CMK (cell line): ENCODE measurements at regions not wholly inside any gene's neighbourhood (a gene's known extent, or its start where the extent isn't known, plus 50 kb on each side); places are given as distances from the start of the nearest gene placed in this dataset.
A peak's percentile ranks its signal among the peaks of the same experiment; 100 is the strongest.
"Not testable (repeated sequence)": the region's sequence is repeated elsewhere in the genome, so short reads cannot be mapped to it uniquely, and the experiment has no call there.

ENCODE experiments used
- DNase-seq: peaks from one replicate; pipeline ENCODE4 v3.0.0-alpha.2; 2010; ENCODE audit warnings: low read depth

- DNase-seq, result no peak
Observed at GRCh38 chr3:190988102-190988501, 125.6 kb upstream of the GMNC start.

GRCh38 chr3:190984502-190985244 is 122.2 kb upstream of the GMNC start:
- DNase-seq, result no peak

- peak; percentile 72 for DNase-seq
Observed at GRCh38 chr3:190983875-190984274, 121.4 kb upstream of the GMNC start.

- DNase-seq, result no peak
Observed at GRCh38 chr3:190973771-190974170, 111.3 kb upstream of the GMNC start.

- no peak for DNase-seq
Observed at GRCh38 chr3:190972840-190973270, 110.4 kb upstream of the GMNC start.

GRCh38 chr3:190972196-190972595 is 109.7 kb upstream of the GMNC start:
- no peak for DNase-seq

GRCh38 chr3:190970560-190970959 is 108.1 kb upstream of the GMNC start:
- no peak for DNase-seq

GRCh38 chr3:190968616-190969015 is 106.1 kb upstream of the GMNC start:
- DNase-seq, result no peak

GRCh38 chr3:190964931-190965330 is 102.4 kb upstream of the GMNC start:
- not testable (repeated sequence) for DNase-seq

- DNase-seq, result no peak
Observed at GRCh38 chr3:190959077-190959476, 96.6 kb upstream of the GMNC start.

- no peak for DNase-seq
Observed at GRCh38 chr3:190941694-190942260, 79.3 kb upstream of the GMNC start.

GRCh38 chr3:190934616-190935015 is 72.1 kb upstream of the GMNC start:
- DNase-seq, result not testable (repeated sequence)

- no peak for DNase-seq
Observed at GRCh38 chr3:190926619-190927018, 64.1 kb upstream of the GMNC start.

GRCh38 chr3:190912736-190913135 is 50.2 kb upstream of the GMNC start:
- no peak for DNase-seq
